ENCODE measurements at regions not wholly inside any gene's neighbourhood (a gene's known extent, or its start where the extent isn't known, plus 50 kb on each side); places are given as distances from the start of the nearest gene placed in this dataset.

DNA sequence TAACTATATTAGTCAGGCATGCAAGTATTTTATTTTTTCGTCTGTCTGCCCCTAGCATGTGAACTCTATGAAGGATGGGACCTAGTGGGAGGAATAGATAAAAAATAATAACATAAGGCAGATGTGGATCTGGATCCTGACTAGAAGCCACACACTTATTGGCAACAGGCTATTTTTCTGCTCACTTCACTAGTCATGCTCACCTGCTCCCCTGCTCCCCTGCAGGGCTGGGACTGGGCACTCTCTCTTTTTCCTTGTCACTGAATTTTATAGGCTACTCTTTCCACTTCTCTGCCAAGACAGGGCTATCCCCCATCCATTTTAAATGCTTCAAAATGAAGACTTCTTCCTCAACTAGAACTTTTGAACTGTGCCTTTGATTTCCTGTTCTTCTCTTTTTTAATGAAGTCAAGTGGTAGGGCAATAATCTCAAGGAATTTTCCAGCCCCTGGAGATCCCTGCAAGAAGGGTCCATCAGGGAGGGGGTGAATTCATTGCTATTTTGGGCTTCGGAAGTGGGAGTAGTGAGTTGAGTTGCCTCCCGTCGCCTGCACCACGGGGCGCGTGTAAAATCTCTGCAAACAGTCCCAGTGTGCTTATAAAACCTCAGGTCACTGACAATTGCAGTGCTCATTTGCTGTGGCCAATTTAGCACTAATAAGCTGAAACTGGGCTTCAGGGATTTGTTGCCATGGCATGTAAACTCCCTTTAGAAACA, 156.7 kb upstream of the NPVF start:
- Mint-ChIP-seq H3K9me3 (no peaks in the 10 kb centered on the region), H3K4me3 (no peak overlapping the region), H3K36me3 (ENCODE audit: low read depth) (no peaks in the 10 kb centered on the region), H3K4me1 (no peaks in the 10 kb centered on the region), H3K27ac (no peak overlapping the region), H3K27me3 (peaks cover 17% of the 10 kb centered on the region)
- DNase-seq: no peak
- intact Hi-C loops (cut with micrococcal nuclease): no loop called here

DNA sequence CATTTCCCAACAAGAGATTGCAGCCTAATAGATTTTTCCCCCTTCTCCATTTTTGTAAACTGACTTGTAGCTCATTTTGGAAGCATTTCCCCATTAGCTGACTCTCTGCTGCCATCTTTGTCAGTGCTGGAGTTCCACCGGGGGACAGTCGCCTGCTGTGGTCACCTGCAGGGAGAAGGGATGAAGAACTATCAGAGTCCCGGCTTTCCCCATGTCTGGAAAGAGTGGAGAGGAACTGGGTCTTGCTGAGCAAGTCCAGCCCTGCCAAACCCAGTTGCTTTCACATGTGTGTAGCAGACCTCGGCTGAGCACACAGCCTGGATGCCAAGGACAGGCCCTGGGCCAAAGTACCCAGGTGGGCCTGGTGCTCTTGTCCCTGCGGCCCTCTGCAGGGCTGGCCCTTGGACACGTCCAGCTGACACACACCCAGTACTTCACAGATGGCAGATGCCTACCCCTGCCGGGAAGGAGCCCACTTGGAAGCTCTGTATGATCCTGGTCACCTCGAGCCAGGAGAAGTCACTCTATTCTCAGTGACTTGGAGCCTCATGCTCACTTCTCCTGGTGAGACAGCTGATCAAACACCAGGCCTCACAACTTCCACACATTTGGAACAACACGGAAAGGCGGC, 157.3 kb upstream of the NPVF start:
- no peak overlapping the region for H3K4me3 Mint-ChIP-seq
- H3K27me3 Mint-ChIP-seq: peaks cover 18% of the 10 kb centered on the region
- H3K9me3 Mint-ChIP-seq: no peaks in the 10 kb centered on the region
- intact Hi-C loops (cut with micrococcal nuclease): no loop called here
- no peak for DNase-seq
- no peaks in the 10 kb centered on the region for H3K4me1 Mint-ChIP-seq
- H3K27ac Mint-ChIP-seq: no peak overlapping the region
- no peaks in the 10 kb centered on the region for H3K36me3 Mint-ChIP-seq (ENCODE audit: low read depth)

DNA sequence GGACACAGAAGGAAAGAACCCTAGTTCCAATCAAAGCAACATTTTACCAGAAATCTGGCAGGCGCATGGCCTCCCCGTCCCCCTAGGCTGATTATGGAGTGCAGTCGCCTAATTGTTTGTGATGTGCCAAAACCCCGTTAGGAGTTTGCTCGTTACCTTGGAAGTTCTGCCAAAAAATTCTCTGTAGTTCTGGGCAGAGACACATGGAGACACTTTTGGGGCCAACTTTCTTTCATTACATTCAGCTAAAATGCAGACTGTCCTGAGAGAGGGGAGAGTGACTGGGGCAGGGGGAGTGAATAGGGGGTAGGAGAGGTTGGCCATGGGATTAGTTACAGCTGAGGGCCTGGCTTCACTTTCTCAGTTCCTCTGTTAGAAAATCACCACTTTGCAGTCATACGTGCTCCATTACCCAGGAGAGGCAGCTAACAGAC, 158.0 kb upstream of the NPVF start:
- Mint-ChIP-seq H3K4me3 (no peak overlapping the region), H3K4me1 (no peaks in the 10 kb centered on the region), H3K9me3 (no peaks in the 10 kb centered on the region), H3K36me3 (ENCODE audit: low read depth) (no peaks in the 10 kb centered on the region), H3K27ac (no peak overlapping the region), H3K27me3 (peaks cover 14% of the 10 kb centered on the region)
- no peak for DNase-seq
- intact Hi-C loops (cut with micrococcal nuclease): no loop called here

DNA sequence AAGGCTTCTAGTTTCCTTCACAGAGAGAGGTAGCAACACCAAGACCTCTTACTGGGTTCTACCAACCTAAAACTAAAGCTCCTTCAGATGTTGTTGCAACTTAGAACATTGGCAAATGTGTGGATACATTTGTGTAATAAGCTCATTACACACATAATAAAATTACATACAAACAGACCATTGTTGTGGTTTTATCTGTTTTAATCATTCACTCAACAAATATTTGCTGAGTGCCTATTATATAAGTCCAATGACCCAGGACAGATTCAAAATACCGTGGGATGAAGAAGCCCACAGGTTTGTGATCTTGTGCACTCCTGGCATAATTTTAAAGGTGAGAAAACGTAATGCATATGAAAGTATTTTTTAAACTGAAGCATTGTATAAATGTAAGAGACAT, 160.4 kb upstream of the NPVF start:
- no peaks in the 10 kb centered on the region for H3K4me1 Mint-ChIP-seq
- no peak overlapping the region for H3K27ac Mint-ChIP-seq
- intact Hi-C loops (cut with micrococcal nuclease): loop anchor here (1.0 kb wide), 1 partner anchor 129 kb away; no protein-coding TSS in a partner anchor
- H3K9me3 Mint-ChIP-seq: no peaks in the 10 kb centered on the region
- H3K27me3 Mint-ChIP-seq: peaks cover 10% of the 10 kb centered on the region
- H3K36me3 Mint-ChIP-seq (ENCODE audit: low read depth): no peaks in the 10 kb centered on the region
- DNase-seq: no peak
- H3K4me3 Mint-ChIP-seq: no peak overlapping the region

DNA sequence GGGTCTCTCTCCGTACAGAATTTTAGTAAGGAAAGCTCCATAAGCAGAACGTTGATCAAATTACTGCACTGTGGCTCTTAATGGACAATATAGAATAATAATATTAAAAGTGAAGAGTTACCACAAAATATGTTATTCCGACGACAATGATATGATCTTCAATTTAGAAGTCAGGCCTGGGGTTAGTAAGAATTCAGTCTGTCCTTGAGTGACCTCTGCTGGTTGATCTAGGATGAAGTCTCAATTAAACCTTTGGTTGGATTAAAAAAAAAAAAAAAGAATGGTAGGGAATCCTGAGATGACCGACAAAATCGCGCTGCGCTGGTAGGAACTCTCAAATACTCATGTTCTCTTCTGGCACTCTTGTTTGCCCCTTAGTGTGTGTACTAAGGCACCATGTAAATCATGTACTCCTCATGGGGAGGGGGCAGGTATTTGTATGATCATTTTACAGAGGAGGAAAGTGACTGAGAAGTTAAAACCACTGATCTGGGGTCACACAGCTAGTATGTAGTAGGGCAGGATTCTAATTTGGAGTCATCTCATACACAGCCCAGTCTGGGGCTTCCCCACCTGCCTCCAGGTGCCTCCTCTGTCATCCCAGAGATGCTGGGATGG, 161.3 kb upstream of the NPVF start:
- no peak overlapping the region for H3K4me3 Mint-ChIP-seq
- peaks cover 12% of the 10 kb centered on the region for H3K27me3 Mint-ChIP-seq
- no peaks in the 10 kb centered on the region for H3K4me1 Mint-ChIP-seq
- no peaks in the 10 kb centered on the region for H3K9me3 Mint-ChIP-seq
- H3K36me3 Mint-ChIP-seq (ENCODE audit: low read depth): no peaks in the 10 kb centered on the region
- DNase-seq: peak; percentile 69
- intact Hi-C loops (cut with micrococcal nuclease): loop anchor here (1.0 to 5.0 kb wide), 2 partner anchors 130 to 463 kb away; no protein-coding TSS in a partner anchor
- H3K27ac Mint-ChIP-seq: no peak overlapping the region

DNA sequence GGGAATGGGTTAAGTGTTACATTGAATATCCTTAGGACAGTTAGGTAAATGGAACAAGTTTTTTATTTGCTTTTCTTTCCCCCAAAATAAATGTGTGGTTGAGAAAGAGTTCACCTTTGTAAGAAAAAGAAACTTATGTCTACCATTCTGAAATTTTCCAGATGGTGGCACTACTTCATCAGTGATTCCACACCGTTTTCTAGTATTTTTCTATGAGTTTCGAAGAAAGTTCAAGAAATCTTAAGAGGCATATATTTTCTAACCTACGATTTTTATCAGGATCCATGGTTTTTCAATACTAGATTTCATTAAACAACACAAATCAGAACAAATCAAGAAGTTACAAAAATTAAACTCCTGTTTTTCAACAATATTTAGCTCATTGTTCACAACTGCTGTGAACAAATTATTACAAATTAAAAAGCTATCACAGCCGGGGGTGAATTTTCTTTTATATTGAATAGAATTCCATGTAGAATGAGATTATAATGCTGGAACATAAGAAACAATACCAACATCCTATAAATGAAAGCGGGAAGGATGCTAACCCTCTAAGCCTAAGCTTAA, 163.1 kb upstream of the NPVF start:
- H3K27ac Mint-ChIP-seq: no peak overlapping the region
- no peak overlapping the region for H3K4me3 Mint-ChIP-seq
- H3K4me1 Mint-ChIP-seq: no peaks in the 10 kb centered on the region
- no peaks in the 10 kb centered on the region for H3K36me3 Mint-ChIP-seq (ENCODE audit: low read depth)
- DNase-seq: no peak
- peaks cover 14% of the 10 kb centered on the region for H3K27me3 Mint-ChIP-seq
- H3K9me3 Mint-ChIP-seq: no peaks in the 10 kb centered on the region
- intact Hi-C loops (cut with micrococcal nuclease): loop anchor here (1.0 to 5.0 kb wide), 2 partner anchors 175 to 461 kb away; no protein-coding TSS in a partner anchor

DNA sequence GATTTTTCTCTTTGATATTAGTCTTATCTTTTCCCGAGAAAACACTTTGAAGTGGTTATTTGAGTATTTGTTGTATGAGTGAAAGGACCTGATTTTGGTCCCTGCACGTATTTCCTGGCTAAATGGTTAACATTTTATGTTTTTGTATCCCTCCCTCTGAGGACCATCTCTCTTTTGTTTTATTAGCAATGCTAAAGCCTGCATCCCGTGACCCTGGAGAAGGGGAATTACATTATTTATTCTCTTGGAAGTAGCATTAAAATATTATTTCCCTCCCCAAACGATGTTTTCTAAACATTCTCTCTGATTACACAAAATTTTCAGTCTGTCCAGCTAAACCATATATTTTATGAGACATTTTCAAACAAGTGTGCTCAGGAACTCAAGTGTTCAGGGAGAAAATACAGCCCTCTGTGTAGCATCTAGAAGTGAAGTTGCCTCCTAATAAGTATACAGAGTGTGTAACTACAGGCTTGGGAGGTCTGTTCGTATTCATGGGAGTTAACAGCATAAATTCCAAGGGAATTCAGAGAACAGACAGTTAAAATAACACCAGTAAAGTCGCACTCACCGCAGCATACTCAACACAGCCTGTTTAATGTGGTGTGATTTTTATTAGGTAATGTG, 163.8 kb upstream of the NPVF start:
- intact Hi-C loops (cut with micrococcal nuclease): loop anchor here (1.0 to 5.0 kb wide), 2 partner anchors 174 to 460 kb away; no protein-coding TSS in a partner anchor
- no peaks in the 10 kb centered on the region for H3K9me3 Mint-ChIP-seq
- H3K27ac Mint-ChIP-seq: no peak overlapping the region
- H3K4me3 Mint-ChIP-seq: no peak overlapping the region
- H3K27me3 Mint-ChIP-seq: peaks cover 14% of the 10 kb centered on the region
- no peaks in the 10 kb centered on the region for H3K36me3 Mint-ChIP-seq (ENCODE audit: low read depth)
- DNase-seq: no peak
- no peaks in the 10 kb centered on the region for H3K4me1 Mint-ChIP-seq

DNA sequence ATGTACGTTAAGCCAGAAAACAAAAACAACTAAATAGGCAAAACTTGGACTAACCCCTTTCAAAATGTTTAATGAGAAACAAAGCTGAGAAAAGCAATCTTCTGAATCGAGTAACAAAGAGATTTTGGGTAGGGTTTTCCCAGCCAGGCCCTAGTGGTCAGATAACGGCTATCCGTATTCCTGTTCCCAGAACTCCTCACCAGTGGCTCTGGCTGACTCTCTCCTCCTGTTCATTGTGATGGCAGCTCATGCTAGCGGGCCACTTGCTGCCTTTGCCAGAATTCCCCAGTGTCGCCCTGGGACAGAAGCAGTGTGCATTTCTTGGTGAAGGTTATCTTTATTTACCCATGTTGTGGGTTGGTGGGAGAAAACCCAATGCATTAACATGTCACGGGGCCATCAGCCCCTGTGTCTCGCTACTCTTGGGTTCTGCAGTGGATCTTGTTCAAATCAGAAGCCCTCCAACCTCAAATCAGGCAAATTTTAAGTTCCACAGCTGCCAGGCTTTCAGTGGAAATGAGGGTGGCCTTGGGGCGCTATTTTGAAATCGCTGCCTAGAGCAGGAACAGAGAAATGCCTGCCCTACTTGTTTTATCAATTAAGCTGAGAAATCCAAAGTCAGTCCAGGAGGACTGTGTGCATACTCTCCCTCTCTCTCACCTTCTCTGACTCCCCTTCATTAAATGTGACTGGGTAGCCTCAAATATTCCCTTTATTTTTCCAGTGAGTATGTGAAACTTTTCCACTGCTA, 164.5 kb upstream of the NPVF start:
- intact Hi-C loops (cut with micrococcal nuclease): loop anchor here (5.0 kb wide), 1 partner anchor 460 kb away; no protein-coding TSS in a partner anchor
- no peak overlapping the region for H3K4me3 Mint-ChIP-seq
- no peaks in the 10 kb centered on the region for H3K36me3 Mint-ChIP-seq (ENCODE audit: low read depth)
- H3K9me3 Mint-ChIP-seq: no peaks in the 10 kb centered on the region
- peaks cover 14% of the 10 kb centered on the region for H3K27me3 Mint-ChIP-seq
- no peak overlapping the region for H3K27ac Mint-ChIP-seq
- DNase-seq: no peak
- no peaks in the 10 kb centered on the region for H3K4me1 Mint-ChIP-seq

DNA sequence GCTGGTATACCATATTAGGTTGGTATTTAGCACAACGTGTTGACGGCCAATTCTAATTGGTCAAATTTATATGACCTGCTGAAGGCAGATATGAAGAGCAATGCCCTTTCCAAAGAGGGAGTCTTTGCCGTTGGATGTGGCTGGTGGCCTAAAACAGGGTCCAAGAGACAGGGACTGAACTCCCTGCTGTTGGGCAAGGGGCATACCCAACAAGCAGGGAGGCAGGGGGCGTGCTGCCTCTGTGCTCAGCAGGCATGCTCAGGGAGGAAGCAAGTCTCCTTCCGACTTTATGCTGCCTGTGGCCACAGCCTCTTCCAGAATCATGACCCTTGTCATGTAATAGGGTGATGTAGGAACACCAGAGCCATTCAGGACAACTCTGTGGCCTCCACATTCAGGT, 167.7 kb upstream of the NPVF start:
- no peak for DNase-seq
- H3K9me3 Mint-ChIP-seq: no peaks in the 10 kb centered on the region
- no peaks in the 10 kb centered on the region for H3K36me3 Mint-ChIP-seq (ENCODE audit: low read depth)
- intact Hi-C loops (cut with micrococcal nuclease): no loop called here
- no peak overlapping the region for H3K27ac Mint-ChIP-seq
- no peaks in the 10 kb centered on the region for H3K4me1 Mint-ChIP-seq
- no peak overlapping the region for H3K4me3 Mint-ChIP-seq
- peaks cover 9% of the 10 kb centered on the region for H3K27me3 Mint-ChIP-seq

DNA sequence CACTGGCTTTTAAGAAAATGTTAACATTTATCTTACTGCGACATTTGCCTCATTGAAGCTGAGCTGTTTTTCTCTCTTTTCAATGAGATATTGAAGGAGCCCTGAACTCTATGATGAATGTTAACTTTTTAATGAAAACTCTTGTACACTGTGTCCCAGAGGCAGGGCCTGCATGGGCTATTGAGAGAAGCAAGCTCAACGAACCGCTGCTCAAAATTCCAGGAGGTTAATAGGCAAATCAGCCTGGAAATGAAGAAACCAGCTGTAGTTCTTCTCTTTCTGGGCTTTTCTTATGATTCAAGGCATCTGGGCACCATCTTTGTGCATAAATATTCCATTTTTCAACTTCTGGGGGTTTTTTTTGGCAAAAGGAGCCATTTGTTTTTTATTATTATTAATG, 168.4 kb upstream of the NPVF start:
- Mint-ChIP-seq H3K4me3 (no peak overlapping the region), H3K9me3 (no peaks in the 10 kb centered on the region), H3K27me3 (peaks cover 9% of the 10 kb centered on the region), H3K36me3 (ENCODE audit: low read depth) (no peaks in the 10 kb centered on the region), H3K4me1 (no peaks in the 10 kb centered on the region), H3K27ac (no peak overlapping the region)
- DNase-seq: no peak
- intact Hi-C loops (cut with micrococcal nuclease): no loop called here

DNA sequence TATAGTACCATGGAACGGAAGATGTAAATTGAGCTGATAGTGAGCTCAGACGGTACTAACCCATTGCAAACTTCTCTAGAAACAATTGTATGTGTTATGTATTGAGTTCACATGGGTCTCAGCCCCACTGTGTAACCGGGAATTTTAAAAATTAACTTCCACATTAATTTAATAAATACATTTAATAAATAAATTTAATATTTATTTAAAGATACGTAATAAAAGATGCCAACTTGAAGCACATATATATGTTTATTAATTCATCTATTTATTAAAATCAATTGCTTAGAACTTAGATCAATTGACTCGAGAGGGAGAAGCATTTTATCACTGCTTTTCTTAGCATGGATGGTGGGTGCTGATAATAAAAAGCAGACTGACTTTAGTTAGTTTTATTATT, 170.1 kb upstream of the NPVF start:
- Mint-ChIP-seq H3K9me3 (no peaks in the 10 kb centered on the region), H3K4me1 (no peaks in the 10 kb centered on the region), H3K27me3 (peaks cover 6% of the 10 kb centered on the region), H3K36me3 (ENCODE audit: low read depth) (no peaks in the 10 kb centered on the region), H3K4me3 (no peak overlapping the region), H3K27ac (no peak overlapping the region)
- intact Hi-C loops (cut with micrococcal nuclease): no loop called here
- no peak for DNase-seq

DNA sequence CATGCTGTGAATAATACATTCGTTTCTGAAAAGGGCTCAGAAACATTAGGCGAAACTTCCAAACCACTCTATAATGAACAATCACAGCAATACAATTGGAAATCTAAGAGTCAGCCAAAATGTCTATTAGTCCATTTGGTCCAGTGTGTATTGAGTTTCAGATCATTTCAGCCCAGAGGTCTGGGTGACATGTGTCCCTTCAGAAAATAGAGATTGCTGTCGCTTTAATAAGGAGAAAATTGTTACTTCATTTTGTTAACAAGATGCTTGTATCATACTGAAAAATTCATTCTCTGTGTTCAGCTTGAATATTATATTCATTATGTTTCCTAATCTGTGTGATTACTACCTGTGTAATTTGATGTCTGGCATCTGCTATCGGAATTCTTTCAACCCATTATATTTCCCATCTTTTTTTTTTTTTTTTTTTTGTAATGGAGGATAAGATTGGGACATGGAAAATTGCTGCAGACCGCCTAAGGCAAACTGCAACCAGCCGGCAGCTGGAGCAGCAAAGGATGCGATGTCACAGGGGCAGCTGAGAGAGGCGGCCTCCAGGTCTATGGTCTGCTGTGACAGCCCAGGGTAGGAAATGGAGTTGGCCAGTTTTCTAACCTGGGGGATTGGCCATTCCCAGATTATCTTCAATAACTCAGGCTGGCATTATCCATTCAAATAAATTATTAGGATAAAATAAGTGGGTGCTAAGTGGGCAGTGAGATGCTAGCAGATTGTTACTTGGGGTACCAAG, 170.9 kb upstream of the NPVF start:
- no peaks in the 10 kb centered on the region for H3K9me3 Mint-ChIP-seq
- intact Hi-C loops (cut with micrococcal nuclease): no loop called here

DNA sequence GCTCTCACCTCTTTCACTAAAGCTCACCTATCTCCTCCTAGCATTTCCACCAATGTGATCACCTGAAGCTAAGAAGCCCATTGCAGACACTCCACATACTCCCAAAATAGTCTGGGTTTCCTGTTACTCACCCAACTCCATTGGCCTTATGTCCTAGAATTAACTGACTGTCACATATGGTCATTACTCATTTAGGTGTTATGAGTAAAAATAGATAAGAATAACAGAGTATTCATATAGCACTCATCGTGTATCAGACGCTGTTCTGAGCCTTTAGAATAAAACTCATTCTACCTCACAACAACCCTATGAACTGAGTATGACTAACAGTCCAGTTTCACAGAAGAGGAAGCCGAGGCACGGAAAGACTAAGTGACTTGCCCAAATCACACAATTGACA, 174.2 kb upstream of the NPVF start:
- Mint-ChIP-seq H3K4me3 (no peak overlapping the region), H3K9me3 (no peaks in the 10 kb centered on the region), H3K4me1 (no peaks in the 10 kb centered on the region), H3K36me3 (ENCODE audit: low read depth) (no peaks in the 10 kb centered on the region), H3K27me3 (peaks cover 3% of the 10 kb centered on the region), H3K27ac (no peak overlapping the region)
- intact Hi-C loops (cut with micrococcal nuclease): no loop called here
- DNase-seq: no peak

More for the DNA sequence above, 170.9 kb upstream of the NPVF start:
- no peak overlapping the region for H3K4me3 Mint-ChIP-seq
- H3K4me1 Mint-ChIP-seq: no peaks in the 10 kb centered on the region
- no peak for DNase-seq
- peaks cover 4% of the 10 kb centered on the region for H3K27me3 Mint-ChIP-seq
- no peaks in the 10 kb centered on the region for H3K36me3 Mint-ChIP-seq (ENCODE audit: low read depth)
- H3K27ac Mint-ChIP-seq: no peak overlapping the region

All from activated CD4-positive, alpha-beta T cell treated with anti-CD3 and anti-CD28 coated beads, Interleukin-2, amount 10 ng/mL, durations not matched to agents 24 days and 14 days (primary cell).